ENCODE measurements at regions not wholly inside any gene's neighbourhood (a gene's known extent, or its start where the extent isn't known, plus 50 kb on each side); places are given as distances from the start of the nearest gene placed in this dataset.
"Not testable (repeated sequence)": the region's sequence is repeated elsewhere in the genome, so short reads cannot be mapped to it uniquely, and the experiment has no call there.

GRCh38 chr7:136109037-136109436 lies 131.9 kb upstream of the MTPN start:
- H3K9me3 ChIP-seq (ENCODE audit: control insufficient read depth, low read depth, low read length); H4K8ac ChIP-seq (replicated peaks; ENCODE audit: insufficient read length, low read depth, low read length); H3K4ac ChIP-seq (ENCODE audit: low read depth, low read length); H3K4me1 ChIP-seq (ENCODE audit: insufficient read depth, low read length); H3K56ac ChIP-seq (ENCODE audit: insufficient read length, low read depth, low read length); H2AFZ ChIP-seq (ENCODE audit: low read length); H3K27me3 ChIP-seq (ENCODE audit: insufficient read depth, low read length); H3K14ac ChIP-seq (ENCODE audit: insufficient read depth, low read length); H2BK12ac ChIP-seq (ENCODE audit: insufficient read length, low read depth, low read length); H3K18ac ChIP-seq (ENCODE audit: insufficient read length, low read depth, low read length); H3K36me3 Mint-ChIP-seq (ENCODE audit: insufficient read depth in 1 of 3, low read depth in 3 of 3); H3K27me3 Mint-ChIP-seq (ENCODE audit: low read depth); H3T11ph ChIP-seq (ENCODE audit: low read length); H2BK20ac ChIP-seq (ENCODE audit: low read depth, low read length, poor library complexity, severe bottlenecking); H2BK120ac ChIP-seq (ENCODE audit: low read depth, low read length, poor library complexity, severe bottlenecking); H3K4me2 ChIP-seq (ENCODE audit: insufficient read depth, insufficient read length, low read length); H2BK15ac ChIP-seq (ENCODE audit: low read depth, low read length); H3K4me1 Mint-ChIP-seq; H4K5ac ChIP-seq (ENCODE audit: insufficient read length, low read depth, low read length); H3K9ac ChIP-seq (ENCODE audit: extremely low read depth, insufficient read length, low read length); H2AK5ac ChIP-seq (ENCODE audit: insufficient read length, low read length); H4K20me1 ChIP-seq (ENCODE audit: control insufficient read depth, insufficient read depth, insufficient read length); H3K27ac Mint-ChIP-seq; H3K79me2 ChIP-seq (ENCODE audit: insufficient read depth, low read length); H3K27ac ChIP-seq (ENCODE audit: insufficient read length, low read depth, low read length); DNase-seq; H2BK5ac ChIP-seq (ENCODE audit: insufficient read length, low read length); H3K79me1 ChIP-seq (ENCODE audit: insufficient read depth, low read depth, low read length, poor library complexity, severe bottlenecking); H4K91ac ChIP-seq (ENCODE audit: insufficient read length, low read depth, low read length); H3K4me3 Mint-ChIP-seq; H3K23me2 ChIP-seq (ENCODE audit: insufficient read length, low read depth, low read length, poor library complexity, severe bottlenecking); H3K23ac ChIP-seq (ENCODE audit: insufficient read length, low read depth, low read length): not testable (repeated sequence)
- H3K9me3 Mint-ChIP-seq, result peaks cover 5 to 16% of the 10 kb centered on the region in 2 experiments
- WGBS (ENCODE audit: extremely low coverage, insufficient read length, low lambda C conversion rate), result no CpG with 5 or more reads among the region's 1 CpG
